ENCODE measurements at regions not wholly inside any gene's neighbourhood (a gene's known extent, or its start where the extent isn't known, plus 50 kb on each side); places are given as distances from the start of the nearest gene placed in this dataset.

- TF ChIP-seq EZH2 (IDR thresholded peaks at IDR 0.05; ENCODE audit: insufficient read depth, low read length), result no peak
- no peak for TF ChIP-seq CTCF (IDR thresholded peaks at IDR 0.05; ENCODE audit: insufficient read depth, low read depth, low read length)
Measured at GRCh38 chr5:144076521-144077083, 93.9 kb downstream of the YIPF5 start.
